ENCODE measurements at regions not wholly inside any gene's neighbourhood (a gene's known extent, or its start where the extent isn't known, plus 50 kb on each side); places are given as distances from the start of the nearest gene placed in this dataset.

- TF ChIP-seq CTCF (IDR thresholded peaks at IDR 0.05; ENCODE audit: control extremely low read depth in 1 of 3, insufficient read depth in 1 of 3, low read depth in 1 of 3, low read length in 3 of 3) (no peak), GABPA (IDR thresholded peaks at IDR 0.05; ENCODE audit: borderline replicate concordance, insufficient read depth, low read length) (no peak), TAF1 (IDR thresholded peaks at IDR 0.05; ENCODE audit: low read depth, low read length) (no peak), SP1 (IDR thresholded peaks at IDR 0.05; ENCODE audit: low read depth, low read length) (no peak), POLR2AphosphoS5 (IDR thresholded peaks at IDR 0.05; ENCODE audit: low read depth, low read length) (no peak), KDM1A (IDR thresholded peaks at IDR 0.05; ENCODE audit: borderline replicate concordance, low read length) (no peak), POLR2A (IDR thresholded peaks at IDR 0.05; ENCODE audit: control extremely low read depth in 1 of 2, low read depth in 2 of 2, low read length in 2 of 2) (no peak), RNF2 (IDR thresholded peaks at IDR 0.05; ENCODE audit: borderline replicate concordance, low read depth, low read length, missing control alignments, poor library complexity, severe bottlenecking) (no peak), MAFK (IDR thresholded peaks at IDR 0.05; ENCODE audit: low read depth, low read length) (no peak), MAX (IDR thresholded peaks at IDR 0.05) (no peak), SP4 (IDR thresholded peaks at IDR 0.05; ENCODE audit: low read length) (no peak), ZNF274 (IDR thresholded peaks at IDR 0.05; ENCODE audit: borderline replicate concordance, extremely low read depth, low read length) (no peak)
Measured at GRCh38 chr22:27513021-27513420, 288.5 kb downstream of the MN1 start.

Measured in H1 (cell line).